Femur (tissue), 1 donor: ENCODE measurements at regions not wholly inside any gene's neighbourhood (a gene's known extent, or its start where the extent isn't known, plus 50 kb on each side); places are given as distances from the start of the nearest gene placed in this dataset.

Experiments used
- DNase-seq: peaks from one replicate; pipeline ENCODE4 v3.0.0-alpha.2; 2017

DNA sequence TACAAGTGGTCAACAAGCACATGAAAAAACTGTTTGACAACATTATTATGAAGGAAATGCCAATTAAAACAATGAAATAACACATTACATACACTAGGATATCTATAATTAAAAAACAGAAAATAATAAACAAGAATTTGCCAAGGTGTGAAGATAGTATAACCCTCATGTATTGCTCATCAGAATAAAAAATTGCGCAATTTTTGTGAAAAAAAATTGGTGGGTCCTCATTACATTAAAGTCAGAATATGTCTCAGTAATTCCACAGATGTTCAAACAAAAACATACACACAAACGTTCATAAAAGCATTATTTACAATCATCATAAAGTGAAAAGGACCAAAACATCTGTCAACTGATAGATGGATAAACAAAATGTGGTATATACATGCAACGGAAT, 63.0 kb upstream of the AR start:
- DNase-seq = no peak
